NCI-H510A (cell line): ENCODE measurements at regions not wholly inside any gene's neighbourhood (a gene's known extent, or its start where the extent isn't known, plus 50 kb on each side); places are given as distances from the start of the nearest gene placed in this dataset.
"Not testable (repeated sequence)": the region's sequence is repeated elsewhere in the genome, so short reads cannot be mapped to it uniquely, and the experiment has no call there.

ENCODE experiments used
- DNase-seq: peaks from one replicate; lab custom pipeline; 2025; lab: John Stamatoyannopoulos, UW

DNA sequence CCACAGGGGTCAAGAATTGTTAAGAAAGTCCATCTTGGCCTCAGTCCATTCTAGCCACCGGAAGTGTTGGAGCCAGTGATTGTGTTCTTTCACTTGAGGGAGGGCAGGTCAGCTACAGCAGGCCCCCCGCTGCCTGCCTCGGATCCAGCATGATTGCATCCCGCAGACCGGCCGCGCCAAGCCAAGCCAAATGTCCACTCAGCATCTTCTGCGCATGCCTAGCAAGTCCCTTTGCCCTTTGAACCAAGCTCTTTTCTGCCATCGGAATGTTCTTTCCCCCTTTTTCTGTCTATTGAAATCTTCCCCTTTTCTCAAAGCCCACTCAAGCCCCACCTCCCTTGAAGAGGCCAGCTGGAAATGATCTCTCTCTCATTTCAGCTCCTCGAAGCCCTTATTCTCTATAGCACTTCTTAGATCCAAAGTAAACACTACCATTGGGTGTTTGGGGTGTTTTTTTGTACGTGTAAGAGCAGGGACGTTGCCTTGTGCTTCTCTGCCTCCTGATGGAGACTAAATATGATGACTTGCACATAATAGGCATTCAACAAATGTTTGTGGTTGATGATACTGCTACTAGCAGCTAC is 147.8 kb upstream of the BCOR start:
- no peak for DNase-seq

DNA sequence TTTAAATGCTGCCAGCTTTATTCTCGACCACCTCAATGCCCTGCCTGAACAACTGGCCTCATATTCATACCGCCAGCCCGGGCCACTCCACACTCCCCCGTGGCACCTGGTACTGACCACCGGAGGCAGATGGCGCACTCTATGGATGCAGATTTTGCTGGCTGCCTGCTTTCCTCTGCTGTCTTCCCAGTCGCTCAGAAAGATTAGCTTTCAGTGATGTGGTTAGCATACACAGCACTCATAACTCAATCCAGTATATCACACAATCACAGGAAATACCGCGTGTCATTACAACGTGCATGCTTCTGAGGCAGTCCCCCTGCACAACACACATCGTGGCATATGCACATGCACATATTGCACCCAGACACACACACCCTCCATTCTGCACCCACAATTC is 147.2 kb upstream of the BCOR start:
- DNase-seq = no peak

DNA sequence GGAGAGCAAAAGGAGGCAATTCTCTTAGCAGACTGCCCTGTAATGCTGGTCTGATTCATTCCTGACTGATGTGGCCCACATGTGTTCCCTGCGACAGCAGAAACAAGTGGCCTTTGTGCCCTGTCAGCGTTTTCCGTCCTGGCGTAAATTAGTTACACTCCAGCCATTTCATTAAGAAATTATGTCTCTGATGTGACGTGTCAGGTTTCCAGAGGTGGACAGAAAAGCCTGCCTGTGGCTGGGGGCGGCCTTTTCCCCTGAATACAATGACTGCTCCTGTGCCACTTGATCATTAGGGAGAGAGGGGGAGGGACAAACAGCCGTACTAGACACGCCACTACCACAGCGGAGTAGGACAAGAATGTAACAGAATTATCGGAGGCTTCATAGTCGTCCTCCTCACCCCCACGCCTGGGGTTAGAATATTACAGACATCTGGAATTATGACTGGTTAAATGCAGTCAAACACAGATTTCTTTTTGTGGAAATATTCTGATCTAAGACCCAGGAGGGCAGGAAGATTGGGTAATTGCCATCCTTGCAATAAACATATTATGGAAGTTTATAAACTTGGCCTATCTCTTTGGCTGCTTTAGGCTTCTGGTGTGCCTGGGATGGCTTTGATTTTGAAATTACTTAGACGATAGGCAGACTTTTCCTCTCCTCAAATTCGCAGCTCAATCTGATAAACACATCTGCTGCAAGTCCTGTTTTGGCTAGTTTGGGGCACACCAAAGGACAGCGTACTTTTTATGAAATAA is 146.2 kb upstream of the BCOR start:
- DNase-seq = no peak

DNA sequence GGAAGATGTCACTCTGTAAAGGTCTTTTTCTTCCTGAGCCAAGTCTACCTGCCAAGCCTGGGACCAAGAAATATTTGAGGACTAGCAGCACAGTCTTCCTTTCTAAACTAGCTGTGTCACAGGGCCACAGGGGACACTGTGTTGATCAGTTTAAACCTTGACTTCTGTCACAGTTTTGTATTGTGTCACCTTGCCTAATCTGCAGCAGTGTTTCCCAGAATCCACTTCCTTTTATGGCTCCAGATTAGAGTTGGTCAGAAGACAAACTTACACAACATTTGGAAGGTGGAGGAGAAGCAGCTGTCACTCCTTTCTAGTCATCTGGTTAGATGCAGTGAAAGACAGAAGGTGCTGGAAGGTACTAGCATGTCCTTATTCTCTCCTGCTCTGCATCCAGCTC is 143.1 kb upstream of the BCOR start:
- DNase-seq = no peak

DNA sequence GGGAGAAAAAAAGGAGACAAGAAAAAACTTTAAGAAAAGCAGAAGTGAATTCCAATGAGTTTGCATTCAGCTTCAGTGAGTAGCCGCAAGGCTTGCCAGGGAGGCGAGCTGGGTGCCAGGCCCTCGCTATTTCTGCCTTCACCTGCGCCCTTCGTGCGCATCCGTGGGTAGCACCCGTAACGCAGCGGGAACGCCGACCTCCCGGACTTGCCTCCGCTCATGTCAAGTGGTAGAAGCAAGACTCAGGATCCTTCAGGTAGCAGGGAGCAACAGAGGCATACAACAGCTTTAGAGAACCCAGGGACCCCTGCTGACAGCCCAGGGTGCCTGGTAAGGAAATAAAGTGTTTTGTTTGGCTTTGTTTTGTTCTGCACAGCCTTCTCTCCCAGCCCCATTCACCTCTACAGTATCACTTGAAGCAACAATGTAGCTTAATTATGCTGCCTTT is 140.0 kb upstream of the BCOR start:
- no peak for DNase-seq

DNA sequence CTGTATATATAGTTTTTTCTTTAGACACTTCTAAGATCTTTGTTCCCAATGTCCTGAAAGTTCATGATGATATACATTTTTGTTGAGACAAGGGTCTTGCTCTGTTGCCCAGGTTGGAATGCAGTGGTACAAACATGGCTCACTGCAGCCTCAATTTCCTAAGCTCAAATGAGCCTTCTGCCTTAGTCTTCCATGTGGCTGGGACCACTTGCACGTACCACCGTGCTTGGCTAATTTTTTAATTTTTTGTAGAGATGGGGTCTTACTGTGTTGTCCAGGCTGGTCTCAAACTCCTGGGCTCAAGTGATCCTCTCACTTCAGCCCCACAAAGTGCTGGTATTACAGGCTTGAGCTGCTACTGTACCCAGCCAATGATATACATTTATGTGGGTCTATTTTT is 132.9 kb upstream of the BCOR start:
- DNase-seq = no peak

DNA sequence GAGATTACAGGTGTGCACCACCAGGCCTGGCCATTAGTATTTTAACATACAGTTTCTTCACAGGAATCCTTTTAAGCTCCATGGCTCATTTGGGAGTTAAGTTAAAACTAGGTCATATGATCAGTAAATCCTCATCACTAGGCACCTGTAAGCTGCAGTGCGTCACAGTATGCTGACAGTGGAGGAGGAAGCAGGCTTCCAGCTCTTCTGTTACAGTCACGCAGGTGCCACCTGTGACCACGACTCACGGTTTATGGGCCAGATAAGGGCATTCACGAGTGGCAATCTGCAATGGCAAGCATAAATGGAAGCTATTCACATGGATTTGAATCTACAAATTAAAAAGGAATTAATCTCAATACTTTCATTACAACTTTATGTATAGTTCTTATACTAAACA is 129.4 kb upstream of the BCOR start:
- DNase-seq = no peak

DNA sequence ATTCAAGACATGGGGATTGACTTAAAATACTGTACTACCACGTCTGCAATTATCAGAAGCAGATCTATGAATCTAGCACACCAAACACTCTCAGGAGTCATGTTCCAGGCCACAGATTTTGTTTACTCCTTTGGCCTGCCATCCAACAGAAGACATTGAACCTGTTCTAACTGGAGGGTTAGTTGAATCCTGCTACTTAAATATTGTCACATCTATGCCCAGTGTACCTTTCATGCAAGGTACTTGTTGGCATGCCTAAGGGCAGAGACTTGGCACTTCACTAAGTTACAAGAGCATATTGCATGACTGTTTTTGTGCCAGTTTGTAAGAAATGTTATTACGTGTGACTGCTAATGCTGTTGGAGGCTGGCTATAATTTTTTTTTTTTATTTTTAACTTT is 126.9 kb upstream of the BCOR start:
- DNase-seq = no peak

DNA sequence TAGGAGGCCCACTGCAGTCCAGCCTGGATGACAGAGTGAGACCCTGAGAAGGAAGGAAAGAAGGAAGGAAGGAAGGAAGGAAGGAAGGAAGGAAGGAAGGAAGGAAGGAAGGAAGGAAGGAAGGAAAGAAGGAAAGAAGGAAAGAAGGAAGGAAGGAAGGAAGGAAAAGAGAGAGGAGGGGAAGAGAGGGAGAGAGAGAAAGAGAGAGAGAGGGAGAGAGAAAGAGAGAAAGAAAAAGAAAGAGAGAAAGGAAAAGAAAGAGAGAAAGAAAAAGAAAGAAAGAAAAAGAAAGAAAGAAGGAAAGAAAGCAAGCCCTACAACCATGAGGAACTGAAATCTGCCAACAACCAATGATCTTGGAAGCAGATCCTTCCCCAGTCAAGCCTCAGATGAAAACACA is 124.9 kb upstream of the BCOR start:
- DNase-seq = not testable (repeated sequence)

DNA sequence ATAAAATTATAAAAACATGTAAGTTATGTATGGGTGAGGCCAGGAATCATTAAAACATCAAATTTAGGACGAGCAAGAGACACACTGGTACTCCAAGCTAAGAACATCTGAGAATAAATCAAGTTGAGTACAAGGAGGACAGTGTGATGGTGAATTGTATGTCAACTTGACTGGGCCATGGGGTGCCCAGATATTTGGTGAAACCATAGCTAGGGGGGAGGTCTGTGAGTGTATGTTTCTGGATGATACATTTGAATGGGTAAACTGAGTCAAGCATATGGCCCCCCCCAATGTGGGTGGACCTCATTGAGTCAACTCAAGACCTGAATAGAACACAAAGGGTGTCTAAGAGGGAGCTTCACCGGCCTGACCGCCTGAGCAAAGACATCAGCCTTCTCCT is 115.3 kb upstream of the BCOR start:
- no peak for DNase-seq

DNA sequence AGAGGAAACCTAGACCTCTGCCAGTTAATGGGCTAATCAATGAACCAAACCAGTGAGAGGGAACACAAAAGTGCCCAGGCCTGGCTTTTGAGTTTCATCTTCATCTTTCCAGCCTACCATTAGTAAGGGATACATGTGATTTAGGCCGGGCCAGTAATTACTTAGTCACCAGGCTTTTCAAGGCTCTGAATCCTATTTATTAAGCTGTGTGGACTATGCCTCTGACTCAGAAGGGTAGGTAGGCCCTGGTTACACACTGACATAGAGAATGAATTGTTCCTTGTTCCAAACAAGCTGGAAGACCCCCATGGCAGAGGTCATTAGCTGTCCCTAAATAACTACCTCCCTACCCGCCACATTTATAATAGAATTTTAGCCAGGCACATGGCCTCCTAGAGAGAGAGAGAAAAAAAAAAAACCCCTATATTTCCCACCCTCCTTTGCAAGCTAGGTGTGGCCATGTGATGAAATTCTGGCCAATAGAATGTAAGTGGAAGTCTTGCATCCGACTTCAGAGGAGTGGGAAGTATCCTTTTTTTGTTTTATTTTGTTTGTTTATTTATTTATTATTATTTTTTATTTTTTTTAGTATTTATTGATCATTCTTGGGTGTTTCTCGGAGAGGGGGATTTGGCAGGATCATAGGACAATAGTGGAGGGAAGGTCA is 112.3 kb upstream of the BCOR start:
- no peak for DNase-seq

DNA sequence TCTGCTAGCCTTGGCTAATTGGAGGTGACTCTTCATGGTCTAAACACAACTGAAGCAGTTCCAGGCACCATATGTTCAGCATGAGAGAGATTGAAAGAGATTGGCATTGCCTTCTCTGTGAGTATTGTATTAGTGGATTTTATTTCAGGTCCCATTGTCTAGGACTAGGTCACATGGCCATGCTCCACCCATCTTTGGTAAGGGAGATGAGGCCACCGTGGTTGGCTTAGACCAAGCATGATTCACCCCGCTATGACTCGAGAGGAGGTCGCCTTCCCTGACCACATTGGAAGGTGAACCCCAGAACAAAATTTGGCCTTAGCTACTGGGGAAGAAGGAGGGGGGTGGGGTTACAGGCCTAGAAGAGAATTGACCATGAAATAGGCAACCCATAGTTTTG is 109.9 kb upstream of the BCOR start:
- DNase-seq = no peak

DNA sequence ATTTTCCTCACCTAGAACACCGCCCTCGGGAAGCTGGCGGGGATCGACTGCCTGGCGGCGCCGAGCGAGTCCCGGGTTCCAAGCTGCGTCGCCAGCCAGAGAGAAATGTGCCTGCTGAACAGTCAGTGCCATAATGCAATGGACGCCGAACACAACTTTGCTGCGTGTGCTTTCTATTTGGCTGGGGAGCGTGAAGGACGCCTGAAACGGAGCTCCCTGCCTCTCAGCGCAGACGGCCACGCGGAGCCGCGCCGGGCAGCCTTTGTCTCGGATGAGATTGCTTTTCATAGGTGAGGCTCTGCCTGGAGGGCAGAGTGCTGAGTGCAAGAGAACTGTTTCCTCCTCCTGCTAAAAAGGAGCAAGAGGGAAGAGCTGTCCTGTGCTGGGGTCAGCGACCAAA is 107.7 kb upstream of the BCOR start:
- DNase-seq = no peak

DNA sequence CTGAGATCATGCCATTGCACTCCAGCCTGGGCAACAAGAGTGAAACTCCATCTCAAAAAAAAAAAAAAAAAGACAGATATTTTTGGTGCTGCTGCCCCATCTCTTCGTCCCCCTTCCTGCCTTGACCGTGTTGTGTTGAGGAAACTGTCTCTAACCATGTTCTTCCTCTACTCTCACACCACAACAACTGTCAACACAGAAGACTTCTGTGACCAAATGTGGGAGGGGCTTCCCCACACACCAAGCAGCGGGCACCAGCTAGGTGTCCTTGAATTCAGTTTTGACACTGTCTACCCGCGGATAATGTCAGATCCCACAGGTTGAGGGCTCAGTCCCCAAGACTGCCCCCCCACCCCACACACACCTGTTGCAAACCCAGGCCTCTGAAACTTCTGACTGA is 104.7 kb upstream of the BCOR start:
- no peak for DNase-seq

DNA sequence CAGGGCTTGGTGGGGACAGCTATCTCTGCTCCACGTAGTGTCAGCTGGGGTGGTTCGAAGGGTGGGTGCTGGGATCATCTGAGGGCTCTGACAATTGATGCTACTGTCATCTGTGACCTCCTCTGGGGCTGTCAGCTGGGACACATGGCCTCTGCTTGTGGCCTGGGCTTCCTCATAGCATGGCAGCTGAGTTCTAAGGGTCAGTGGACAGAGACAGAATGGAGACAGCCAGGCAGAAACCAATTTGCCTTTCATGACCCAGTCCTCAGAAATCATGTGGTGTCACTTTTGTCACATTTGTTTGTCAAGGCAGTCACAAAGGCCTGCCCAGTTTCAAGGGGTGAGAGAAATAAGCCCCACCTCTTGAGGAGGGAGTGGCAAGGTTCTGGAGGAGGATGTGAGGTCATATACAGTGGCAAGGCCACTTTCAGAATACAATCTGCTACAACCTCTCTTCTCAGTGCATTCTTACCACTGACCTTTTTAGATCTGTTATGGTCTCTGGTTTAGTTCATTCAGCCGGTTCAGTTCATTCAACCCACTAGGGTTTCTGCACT is 103.6 kb upstream of the BCOR start:
- DNase-seq = no peak

DNA sequence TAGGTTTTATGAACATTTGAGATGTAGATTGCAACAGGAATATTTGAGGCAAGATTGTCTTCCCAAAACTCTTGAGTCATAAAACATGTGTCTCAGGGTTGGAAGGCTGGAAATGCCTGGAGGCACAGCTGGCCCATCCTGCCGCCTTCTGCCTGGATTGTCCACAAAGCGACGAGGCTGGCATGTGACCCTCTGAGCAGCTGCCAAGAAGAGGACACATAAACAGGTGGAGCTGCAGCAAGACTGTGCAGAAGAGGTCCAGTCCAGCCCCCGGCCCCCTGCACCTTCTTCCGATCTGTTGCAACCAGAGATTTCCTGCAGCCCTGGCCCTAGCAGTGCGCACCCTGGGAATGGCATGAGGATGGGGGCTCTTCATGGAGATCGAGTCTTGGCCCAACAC is 101.9 kb upstream of the BCOR start:
- no peak for DNase-seq

DNA sequence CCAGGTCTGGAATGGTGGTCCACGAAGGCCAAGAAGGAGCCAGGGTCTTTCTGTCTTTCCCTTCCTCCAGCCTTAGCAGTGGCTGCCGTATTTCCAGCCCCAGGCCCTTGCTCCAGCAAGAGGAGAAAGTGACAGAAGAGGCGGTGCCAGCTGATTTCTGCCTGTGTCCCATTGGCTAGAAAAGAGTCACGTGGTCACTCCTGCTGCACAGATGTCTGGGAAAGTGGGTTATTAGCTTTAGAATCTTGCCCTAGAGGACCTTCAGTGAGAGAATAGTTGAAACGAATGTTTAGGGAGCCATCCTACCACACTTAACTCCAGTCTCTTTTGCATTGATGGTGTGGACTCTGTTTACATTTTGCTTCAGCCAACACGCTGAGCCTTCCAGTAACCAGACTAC is 99.3 kb upstream of the BCOR start:
- DNase-seq = no peak

DNA sequence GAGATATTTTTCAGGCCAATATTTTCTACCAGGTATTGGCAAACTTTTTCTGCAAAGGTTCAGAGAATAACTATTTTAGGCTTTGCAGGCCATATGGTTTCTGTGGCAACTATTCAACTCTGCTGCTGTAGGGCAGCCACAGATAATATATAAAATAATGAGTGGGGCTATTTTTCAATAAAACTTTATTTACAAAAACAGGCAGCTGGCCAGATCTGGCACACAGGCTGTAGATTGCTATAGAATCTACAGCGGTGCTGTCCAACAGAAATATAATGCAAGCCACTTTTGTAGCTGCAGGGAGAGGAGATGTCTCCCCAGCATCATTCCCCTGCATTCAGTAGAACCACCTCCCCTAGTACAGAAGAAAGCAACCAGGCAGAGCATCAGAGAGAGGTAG is 97.6 kb upstream of the BCOR start:
- DNase-seq = no peak

DNA sequence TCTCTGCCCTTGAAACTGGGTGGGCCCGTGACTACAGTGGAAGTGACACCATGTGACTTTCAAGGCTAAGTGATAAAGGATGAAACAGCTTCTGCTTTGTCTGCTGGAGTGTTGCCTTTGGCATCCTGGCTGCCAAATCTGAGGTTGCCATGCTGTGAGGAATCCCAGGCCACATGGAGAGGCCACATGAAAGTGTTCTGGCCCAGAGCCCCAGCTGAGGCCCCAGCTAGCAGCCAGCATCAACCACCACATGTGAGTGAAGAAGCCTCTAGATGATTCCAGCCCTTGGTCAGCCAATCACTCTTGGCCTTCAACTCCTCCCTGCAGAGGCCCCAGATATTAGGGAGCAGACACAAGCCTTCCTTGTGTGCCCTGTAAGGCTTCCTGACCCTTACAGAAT is 94.4 kb upstream of the BCOR start:
- no peak for DNase-seq

DNA sequence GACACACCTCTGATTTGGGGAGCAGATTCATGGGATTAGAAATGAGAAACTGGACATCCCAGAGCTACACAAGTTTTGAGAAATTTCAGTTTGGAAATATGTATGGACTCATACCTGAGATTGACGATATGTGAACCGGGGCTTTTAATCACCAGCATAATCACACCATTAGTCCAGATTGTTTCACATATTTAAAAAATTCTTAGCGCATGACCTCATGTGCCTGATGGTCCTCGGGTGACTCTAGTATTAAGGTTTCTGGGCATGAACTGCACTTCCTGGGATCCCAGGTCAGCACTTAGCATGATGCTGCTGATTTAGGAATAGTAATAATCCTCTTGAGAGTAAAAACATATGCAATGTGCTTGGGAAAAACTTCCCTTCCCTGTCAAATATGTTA is 91.9 kb upstream of the BCOR start:
- DNase-seq = no peak

DNA sequence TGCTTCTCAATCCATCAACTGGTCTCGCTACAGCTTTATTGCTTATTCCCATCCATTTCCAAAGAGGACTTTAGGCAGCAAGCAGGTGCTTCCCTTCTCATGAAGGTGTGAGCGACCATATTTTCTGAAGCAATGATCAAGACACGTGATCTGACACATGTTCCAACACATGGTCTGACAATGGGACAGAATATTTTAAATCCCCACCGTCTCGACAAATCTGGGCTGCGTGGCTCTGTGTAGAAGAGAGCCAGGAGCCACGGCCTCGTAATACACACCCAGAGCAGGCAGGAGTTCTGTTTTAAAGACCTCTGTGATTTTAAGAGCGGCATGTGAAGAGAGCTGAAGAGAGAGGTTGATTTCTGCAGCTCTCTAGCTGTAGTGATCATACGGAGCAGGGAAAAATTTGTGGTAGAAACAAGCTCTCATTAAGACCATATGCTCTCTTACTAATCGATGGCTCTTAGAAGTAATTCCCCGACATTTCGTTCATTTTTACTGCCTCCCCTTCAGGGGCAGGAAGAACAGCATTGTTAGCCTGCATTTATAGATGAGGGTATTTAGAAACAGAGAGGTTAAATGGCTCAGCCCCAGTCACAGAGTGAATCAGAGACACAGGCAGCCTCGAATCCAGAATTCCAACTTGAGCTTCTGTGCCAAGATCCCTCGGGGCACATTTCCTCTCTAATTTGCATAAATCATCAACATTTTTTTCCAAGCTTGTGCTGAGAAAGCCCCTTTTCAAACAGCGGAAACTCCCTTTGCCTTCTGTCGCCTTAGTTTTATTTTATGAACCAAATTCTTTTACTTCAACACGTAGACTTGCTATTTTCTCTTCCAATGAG is 91.0 kb upstream of the BCOR start:
- DNase-seq = no peak

DNA sequence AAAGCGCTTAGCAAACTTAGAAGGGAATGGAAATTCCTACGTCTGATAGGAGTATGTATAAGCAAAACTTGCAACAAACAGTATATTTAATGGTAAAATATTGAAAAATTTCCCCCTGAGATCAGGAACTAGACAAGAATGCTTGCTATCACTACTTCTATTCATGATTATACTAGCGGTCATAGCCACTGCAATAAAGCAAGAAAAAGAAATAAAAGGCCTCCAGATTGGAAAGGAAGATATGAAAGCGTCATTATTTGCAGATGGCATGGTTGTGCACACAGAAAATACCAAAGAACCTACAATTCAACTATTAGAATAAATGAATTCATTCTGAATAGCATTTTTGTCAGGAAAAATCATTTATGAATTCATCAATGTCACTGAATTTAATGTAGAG is 87.2 kb upstream of the BCOR start:
- DNase-seq = no peak
